GM18519 (cell line): ENCODE measurements at regions not wholly inside any gene's neighbourhood (a gene's known extent, or its start where the extent isn't known, plus 50 kb on each side); places are given as distances from the start of the nearest gene placed in this dataset.
"Not testable (repeated sequence)": the region's sequence is repeated elsewhere in the genome, so short reads cannot be mapped to it uniquely, and the experiment has no call there.

Experiments used
- ATAC-seq: cut with Tn5 transposase; IDR thresholded peaks from one replicate; pipeline ENCODE4 v1.9.1; 2021; ENCODE audit warnings: mild to moderate bottlenecking, moderate library complexity; ENCODE audit not compliant: unreplicated experiment, low FRiP score

DNA sequence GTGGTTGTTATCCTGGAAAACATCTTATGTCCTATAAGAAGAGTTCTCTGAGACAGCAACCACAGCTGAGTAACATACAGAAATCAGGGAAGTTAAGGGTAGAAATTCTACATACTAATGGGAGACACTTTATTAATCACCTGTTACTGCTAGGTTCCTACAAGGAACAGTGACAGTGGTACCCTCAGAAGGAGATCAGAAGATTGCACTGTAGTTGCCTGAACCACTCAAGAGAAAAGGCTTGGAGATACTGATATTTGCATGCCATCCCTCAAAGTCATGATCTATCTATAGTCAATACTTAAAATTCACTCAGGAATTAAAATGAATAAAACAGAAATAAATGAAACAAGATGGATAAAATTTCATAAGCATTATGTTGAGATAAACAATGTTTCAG, 136.0 kb downstream of the LMLN start:
- ATAC-seq = no peak

DNA sequence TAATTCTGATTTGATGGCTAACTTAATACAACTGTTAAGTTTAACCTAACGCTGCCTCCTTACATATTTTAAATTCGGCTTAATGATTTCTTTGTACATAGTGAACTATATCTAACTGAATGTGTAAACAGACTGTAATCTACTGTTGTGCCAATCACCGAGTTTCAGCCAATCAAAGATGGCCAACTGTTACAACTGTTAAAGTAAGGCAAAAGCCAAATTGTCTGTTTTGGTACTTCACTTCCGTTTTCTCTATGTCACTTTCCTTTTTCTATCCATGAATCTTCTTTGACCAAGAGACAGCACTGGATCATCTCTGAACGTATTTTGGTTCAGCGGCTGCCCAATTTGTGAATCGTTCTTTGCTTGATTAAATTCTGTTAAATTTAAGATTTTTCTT, 137.0 kb downstream of the LMLN start:
- ATAC-seq = no peak

DNA sequence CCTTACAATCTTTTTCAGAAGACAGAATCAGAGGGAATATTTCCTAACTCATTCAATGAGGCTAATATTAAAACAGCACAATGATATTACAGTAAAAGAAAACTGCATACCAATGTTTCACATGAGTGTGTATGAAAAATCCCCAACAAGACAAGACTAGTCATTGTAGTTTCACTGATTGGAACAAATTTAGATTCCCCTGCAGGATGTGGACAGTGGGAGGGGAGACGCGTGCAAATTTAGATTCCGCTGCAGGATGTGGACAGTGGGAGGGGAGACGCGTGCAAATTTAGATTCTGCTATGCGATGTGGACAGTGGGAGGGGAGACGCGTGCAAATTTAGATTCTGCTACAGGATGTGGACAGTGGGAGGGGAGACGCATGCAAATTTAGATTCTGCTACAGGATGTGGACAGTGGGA, 138.7 kb downstream of the LMLN start:
- ATAC-seq = not testable (repeated sequence)

DNA sequence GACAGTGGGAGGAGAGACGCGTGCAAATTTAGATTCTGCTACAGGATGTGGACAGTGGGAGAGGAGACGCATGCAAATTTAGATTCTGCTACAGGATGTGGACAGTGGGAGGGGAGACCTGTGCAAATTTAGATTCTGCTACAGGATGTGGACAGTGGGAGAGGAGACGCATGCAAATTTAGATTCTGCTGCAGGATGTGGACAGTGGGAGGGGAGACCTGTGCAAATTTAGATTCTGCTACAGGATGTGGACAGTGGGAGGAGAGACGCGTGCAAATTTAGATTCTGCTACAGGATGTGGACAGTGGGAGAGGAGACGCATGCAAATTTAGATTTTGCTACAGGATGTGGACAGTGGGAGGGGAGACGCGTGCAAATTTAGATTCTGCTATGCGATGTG, 143.1 kb downstream of the LMLN start:
- not testable (repeated sequence) for ATAC-seq

DNA sequence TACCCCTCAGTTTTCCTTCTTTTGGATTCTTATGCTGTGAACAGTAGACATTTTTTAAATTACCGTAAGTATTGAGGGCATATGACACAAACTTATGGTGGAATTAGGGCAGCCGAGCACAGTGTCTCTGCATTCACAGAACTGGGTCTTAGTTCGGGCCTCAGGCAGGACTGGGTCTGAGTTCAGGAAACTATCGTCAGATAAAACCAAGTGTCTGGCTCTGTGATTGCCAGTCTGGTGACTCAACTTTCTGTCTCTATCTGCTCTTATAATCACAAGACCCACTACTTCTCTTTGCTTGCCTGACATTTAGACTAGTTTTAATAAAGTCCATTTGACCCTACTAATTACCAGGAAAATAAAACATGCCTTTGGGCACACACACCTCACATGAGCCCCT, 146.2 kb downstream of the LMLN start:
- no peak for ATAC-seq

DNA sequence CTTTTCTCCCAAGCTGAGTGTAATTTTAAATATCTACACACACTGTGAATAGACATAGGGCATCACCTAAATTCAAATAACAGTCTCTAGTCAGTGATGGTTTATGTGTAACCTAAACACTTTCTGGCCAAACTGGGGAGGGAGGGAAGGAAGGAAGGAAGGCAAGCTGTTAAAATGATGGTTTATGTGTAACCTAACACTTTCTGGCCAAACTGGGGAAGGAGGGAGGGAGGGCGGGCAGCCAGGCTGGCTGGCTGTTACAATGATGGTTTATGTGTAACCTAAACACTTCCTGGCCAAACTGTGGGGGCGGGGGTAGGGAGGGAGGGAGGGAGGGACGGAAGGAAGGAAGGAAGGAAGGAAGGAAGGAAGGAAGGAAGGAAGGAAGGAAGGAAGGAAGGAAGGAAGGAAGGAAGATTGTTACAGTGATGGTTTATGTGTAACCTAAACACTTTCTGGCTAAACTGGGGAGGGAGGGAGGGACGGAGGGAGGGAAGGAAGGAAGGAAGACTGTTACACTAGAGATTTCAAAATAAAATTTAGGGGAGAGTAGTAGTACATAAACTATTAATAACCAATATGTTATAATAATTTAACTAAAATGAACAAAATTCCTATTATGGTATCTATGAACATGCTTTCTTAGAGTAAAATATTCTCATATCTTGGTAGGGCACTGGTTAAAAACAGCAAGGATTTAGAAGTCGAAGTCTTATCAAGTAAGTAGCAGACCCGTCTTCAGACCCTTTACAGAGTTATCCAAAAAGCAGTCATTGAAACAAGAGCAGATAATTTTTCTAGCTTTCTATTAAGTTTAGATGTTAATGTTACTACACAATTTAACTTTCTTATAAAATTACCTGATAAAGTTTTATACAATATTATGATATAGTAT, 148.1 kb downstream of the LMLN start:
- no peak for ATAC-seq

DNA sequence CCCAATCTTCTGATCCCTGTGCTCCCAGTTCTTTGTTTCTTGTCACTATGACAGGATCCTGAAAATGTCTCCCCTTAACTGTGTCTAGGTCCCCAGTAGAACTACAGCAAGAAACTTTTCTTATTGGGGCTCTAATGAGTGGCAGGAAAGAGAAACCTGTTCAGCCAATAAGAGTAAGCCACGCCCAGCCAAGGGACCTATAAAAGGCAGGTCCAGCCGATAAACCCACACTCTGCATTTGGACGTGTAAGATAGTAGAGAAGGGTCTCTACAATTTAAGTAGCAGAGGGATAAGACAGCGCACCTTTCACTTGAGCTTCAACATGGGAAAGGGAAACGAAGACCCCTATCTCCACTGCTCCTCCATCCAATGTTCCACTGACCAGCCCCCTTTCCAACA, 149.9 kb downstream of the LMLN start:
- ATAC-seq = no peak

DNA sequence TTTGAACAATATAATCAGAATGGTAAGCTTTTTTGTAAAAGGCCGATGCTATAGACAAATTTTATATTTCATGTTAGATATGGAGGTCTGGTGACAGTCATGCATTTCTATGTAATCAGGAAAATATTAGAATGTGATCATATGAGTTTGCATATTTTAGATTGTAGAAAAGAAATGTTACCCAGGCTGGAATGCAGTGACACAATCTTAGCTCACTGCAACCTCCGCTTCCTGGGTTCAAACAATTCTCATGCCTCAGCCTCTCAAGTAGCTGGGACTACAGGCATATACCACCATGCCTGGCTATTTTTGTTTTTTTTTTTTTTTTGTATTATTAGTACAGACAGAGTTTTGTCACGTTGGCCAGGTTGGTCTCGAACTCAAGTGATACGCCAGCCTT, 152.0 kb downstream of the LMLN start:
- ATAC-seq = no peak

DNA sequence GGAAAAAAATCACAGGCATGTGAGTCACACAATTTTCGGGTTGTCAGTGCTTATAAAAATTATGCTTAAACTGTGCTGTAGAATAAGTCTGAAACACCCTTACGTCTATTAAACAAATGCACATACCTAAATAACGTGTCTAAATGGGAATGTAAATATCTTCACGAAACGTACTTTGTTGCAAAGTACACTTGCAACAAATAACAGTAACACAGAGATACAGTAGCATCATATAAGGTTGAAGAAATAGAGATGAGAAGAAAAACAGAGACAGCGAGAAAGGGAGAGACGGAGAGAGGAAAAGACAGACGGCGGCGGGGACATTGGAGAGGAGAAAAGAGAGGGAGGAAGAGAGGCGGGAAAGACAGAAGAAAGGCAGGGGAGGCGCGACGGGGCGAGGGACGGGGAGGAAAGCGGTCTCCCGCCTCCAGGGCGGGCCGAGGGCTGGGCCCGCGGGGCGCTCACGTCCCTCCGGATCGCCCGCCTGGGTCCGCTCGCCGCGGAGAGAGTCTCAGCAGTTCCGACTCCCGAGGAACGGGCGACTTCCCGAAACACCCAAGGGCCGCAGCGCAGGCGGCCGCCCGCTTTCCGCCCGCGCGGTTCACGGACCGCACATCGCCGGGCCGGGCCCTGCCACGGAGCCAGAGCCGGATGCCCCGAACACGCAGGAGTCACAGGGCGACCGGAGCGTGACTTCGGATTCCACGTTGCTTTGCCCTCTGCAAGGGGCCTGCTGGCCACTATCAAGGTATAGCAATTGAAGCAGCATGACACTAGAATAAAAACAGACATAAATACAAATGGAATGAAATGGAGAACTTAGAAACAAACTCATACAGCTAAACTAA, 153.4 kb downstream of the LMLN start:
- ATAC-seq = no peak

DNA sequence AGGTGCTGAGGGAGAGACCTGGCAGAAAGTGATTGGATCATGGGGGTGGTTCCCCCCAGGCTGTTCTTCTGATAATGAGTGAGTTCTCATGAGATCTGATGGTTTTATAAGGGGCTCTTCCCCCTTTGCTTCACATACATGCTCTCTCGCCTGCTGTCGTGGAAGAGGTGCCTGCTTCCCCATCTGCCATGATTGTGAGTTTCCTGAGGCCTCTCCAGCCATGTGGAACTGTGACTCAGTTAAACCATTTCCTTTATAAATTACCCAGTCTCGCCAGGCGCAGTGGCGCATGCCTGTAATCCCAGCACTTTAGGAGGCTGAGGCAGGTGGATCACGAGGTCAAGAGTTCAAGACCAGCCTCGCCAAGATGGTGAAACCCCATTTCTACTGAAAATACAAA, 154.5 kb downstream of the LMLN start:
- not testable (repeated sequence) for ATAC-seq

DNA sequence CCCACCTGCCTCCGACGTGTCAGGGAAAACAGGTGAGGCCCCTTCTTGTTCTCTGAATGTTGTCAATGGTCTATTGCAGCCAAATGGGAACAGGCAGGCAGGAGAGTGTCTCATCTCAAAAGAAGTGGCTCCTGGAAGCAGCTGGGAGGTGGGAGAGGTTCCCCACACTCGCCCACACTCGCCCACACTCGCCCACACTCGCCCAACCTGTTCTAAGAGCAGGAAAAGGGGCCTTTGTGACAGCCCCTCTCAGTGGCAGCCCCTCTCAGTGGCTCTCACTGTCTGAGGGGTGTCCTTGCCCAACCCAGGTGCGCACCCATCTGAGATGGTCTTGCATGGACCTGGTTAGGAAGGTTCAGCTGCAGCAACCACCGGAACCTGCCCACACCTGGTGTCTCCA, 162.2 kb downstream of the LMLN start:
- ATAC-seq = not testable (repeated sequence)

DNA sequence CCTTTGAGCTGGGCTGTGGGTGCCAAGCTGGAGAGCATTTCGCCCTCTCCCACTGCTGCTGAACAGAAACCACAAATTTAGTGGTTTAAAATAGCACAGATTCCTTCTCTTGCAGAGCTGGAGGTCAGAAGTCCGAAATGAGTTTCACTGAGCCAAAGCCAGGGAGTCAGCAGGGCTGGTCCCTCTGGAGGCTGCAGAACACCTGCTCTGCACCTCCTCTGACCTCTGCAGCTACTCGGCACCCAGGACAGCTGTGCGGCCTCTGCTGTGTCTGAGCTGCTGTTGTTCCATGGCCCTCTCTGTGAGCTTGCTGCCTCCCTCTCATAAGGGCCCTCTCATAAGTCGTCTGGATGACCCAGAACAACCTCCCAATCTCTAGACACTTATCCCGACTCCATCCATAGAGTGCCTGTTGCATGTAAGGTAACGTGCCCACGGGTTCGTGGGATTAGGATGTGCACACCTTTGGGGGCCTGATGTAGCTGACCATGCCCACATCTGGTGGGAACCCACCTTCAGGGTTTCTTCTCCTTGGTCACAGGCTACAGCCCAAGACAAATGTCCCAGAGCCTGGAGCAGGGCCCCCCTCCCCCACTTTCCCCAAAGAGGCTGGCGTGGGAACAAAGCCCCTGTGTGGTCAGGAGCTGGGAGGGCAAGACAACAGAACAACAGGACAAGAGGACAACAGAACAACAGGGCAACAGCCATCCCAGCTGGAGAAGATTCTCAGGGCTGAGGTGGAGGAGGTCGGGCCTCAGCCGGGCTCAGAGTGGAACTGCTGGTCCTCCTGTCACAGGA, 177.2 kb downstream of the LMLN start:
- ATAC-seq = not testable (repeated sequence)

DNA sequence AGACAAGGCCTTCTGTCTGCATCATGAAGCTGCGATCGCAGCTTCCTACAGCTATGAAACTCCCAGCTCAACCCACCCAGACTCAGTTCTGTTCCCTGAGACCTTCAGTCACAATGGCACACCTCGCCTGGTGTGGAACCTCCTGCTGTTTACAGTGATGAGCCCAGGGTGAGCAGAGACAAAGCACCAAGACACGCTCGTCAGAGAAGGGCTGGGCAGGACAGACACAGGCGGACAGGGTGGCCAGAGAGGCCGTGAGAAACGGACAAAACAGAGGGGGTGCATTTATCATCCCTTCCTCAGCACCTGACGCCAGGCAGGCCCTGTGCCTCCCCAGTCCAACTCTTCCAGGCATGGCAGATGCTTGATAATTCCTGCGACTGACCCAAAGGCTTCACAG, 178.2 kb downstream of the LMLN start:
- not testable (repeated sequence) for ATAC-seq

DNA sequence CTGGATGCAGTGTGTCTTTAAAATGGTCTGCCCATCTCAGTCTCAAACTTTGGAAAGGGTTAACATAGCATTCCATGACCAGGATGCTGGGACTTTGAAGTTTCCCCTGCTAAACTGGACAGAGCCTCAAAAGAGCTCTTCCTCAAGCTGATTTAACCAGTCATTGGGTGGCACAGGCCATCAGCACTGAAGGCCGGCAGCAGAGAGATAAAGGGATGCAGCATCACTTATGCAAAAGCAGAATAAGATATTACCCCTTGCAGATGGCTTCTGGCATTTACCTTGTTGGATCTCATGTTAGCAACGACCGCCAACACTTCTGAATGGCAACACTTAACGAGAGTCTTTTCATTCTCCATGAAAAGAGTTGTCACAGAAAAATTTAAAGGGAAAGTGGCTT, 179.0 kb downstream of the LMLN start:
- ATAC-seq = not testable (repeated sequence)

DNA sequence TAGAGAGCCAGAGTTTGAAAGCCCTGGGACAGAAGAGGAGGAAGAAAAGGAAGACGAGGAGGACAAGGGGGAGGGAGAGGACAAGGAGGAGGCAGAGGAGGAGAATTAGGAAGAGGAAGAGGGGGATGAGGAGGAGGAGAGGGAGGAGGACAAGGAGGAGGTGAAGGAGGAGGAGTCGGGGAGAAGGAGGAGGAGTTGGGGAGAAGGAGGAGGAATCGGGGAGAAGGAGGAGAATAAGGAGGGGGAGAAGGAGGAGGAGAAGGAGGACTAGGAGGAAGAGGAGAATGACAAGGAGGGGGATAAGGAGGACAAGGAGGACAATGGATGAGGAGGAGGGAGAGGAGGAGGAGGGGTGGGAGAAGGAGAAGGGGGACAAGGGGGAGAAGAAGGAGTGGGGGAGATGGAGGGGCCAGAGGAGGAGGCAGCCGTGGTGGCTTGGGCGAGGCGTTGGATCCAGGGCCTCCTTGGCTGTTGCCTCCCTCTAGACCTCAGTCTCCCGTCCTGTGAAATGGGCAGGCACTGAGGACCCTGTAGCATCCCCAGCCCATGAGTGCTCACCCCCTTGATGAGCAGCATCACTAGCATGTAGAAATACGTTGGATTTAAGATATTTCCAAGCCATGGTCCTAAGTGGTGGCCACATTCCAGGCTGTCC, 179.6 kb downstream of the LMLN start:
- not testable (repeated sequence) for ATAC-seq

DNA sequence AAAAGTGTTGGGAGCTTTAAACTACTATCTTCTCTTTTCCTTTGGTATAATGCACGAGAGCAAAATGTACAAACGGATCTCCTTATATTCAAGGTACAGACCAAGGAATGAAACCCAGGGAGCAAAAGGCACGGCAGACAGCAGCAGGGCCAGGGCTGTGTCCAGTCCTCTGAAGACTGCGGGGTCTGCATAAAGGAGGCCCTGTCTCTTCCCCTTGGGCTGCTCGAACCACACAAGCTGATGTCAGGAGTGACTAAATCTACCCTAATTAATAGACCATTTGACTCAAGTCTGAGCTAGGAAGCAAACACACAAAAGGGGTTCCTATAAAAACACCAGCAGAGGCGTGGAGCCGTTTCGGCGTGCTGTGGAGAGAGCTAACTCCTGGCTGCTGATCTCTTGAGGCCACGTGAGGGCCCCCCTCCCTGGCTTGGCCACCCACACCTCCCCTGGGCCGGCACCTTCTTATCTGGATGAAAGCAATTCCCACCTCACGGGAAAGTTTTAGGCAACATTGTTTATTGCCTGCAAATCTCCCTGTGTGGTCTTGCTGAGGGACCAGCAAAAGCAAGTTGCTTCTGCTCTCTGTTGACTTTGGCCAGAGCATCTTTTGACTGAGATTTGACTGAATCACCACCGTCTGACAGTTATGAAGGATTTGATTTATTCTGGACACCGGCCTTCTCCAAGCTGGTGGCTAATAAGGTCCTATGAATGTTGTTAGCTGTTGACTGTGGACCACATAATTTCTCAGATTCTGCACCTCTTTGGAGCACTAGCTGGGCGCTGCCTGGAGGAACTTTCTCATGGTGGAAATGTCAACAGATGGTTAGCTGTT, 183.5 kb downstream of the LMLN start:
- ATAC-seq = not testable (repeated sequence)

DNA sequence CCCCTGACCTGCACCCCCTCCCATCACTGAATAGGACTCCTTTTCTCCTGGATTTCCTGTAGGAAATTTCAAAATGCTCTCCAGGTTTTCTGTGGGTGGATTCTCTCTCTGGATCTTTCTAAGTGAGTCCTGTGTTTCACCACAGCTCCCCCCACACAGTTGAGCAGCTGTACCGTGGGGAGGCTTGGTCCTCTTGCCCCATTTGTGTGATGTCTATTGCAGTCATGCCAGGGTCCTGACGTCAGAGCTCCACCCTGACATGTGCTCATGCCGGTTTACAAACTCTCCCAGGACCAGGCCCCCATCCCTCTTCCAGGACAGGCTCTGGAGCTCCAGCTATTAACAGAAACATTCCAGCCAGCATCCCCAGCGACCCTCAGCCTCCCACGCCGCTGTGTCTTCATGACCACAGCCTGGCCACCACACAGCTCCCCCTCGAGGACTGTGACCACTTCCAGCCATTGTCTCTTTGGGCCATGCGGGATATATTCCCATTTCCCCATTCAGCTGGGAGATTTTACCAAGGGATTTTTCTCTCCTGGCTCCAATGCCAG, 185.3 kb downstream of the LMLN start:
- not testable (repeated sequence) for ATAC-seq

DNA sequence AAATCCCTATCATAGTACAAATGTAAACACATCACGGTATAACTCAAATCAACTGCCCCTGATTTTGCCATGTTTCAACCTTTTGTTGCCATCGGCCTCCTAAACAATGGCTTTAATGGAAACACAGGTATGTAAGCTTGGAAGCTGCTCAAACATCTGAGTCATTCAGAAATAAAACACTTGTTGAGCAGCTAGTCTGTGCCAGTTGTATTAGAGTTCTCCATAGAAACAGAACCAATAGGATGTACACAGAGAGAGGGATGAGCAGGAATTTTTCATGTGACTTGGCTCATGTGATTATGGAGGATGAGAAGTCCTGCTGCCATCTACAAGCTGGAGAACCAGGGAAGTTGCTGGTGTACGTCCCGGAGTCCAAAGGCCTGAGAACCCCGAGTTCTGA, 186.1 kb downstream of the LMLN start:
- not testable (repeated sequence) for ATAC-seq

DNA sequence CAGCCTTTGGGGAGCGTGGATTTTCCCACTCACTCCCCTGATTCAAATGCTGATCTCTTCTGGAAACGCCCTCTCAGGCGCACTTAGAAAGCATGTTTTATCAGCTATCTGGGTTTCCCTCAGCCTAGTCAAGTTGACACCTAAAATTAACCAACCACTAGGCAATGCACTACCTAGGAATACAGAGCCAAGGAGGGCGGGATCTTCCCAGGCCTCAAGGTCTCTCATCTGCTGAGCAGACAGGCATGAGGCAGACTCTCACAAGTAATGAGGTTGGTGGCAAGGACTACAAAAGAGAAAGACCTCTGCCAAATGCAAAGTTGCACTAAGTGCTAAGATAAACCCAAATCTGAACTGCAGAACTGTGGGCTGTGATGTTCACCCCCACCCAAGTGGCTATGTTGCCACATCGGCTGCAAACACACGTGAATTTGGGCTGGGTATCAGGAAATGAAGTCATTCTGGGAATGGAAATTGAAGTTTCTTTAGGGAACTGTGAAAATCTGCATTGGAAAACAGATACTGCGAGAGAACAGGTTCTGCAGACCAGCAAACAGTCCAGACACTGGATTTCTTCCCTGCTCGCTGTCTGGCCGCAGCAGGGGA, 186.6 kb downstream of the LMLN start:
- not testable (repeated sequence) for ATAC-seq
